Heart right ventricle (tissue), 16 donors: ENCODE measurements at regions not wholly inside any gene's neighbourhood (a gene's known extent, or its start where the extent isn't known, plus 50 kb on each side); places are given as distances from the start of the nearest gene placed in this dataset.

ENCODE experiments used
- ATAC-seq, 8 donors: fragments of 200-7000 bp; cut with Tn5 transposase; one replicate each; pipeline ENCODE4 v1.9.1; 2020; ENCODE audit warnings: mild to moderate bottlenecking in 8 of 8, moderate library complexity in 8 of 8, moderate number of reproducible peaks in 1 of 8
- DNase-seq, 2 donors: peaks; one replicate each; pipeline ENCODE4 v3.0.0-alpha.2; 2020
- H3K27ac ChIP-seq, 10 donors: fragments of 200-600 bp; sonication (generic) in 2 of 10; one replicate each; pipeline versions ENCODE4 v1.5.0 to v1.8.0; 2020 to 2022; ENCODE audit warnings: mild to moderate bottlenecking in 3 of 10
- H3K27me3 ChIP-seq, 7 donors: fragments of 200-600 bp; one replicate each; pipeline ENCODE4 v1.8.0; 2021 to 2022; ENCODE audit warnings: mild to moderate bottlenecking in 2 of 7
- H3K36me3 ChIP-seq, 9 donors: fragments of 200-600 bp; sonication (generic) in 1 of 9; one replicate each; pipeline versions ENCODE4 v1.5.0 to v1.8.0; 2020 to 2022; ENCODE audit warnings: mild to moderate bottlenecking in 2 of 9
- H3K4me1 ChIP-seq, 9 donors: fragments of 200-600 bp; sonication (generic) in 1 of 9; one replicate each; pipeline versions ENCODE4 v1.5.0 to v1.8.0; 2020 to 2022; ENCODE audit warnings: mild to moderate bottlenecking in 4 of 9
- H3K4me3 ChIP-seq, 10 donors: fragments of 200-600 bp; sonication (generic) in 2 of 10; one replicate each; pipeline versions ENCODE4 v1.5.0 to v1.8.0; 2020 to 2022; ENCODE audit warnings: mild to moderate bottlenecking in 7 of 10, moderate library complexity in 2 of 10
- H3K9me3 ChIP-seq, 11 donors: fragments of 200-600 bp in 10 of 11; sonication (generic) in 2 of 11; one replicate each; pipeline versions ENCODE4 v1.5.0 to v1.8.0; 2013 to 2022; ENCODE audit warnings: mild to moderate bottlenecking in 2 of 11, control low read depth in 1 of 11, moderate library complexity in 1 of 11
- CTCF ChIP-seq, 9 donors: fragments of 200-600 bp; sonication (generic) in 2 of 9; IDR thresholded peaks; one replicate each; pipeline versions ENCODE4 v1.5.0 to v1.8.0; 2021 to 2022; ENCODE audit warnings: antibody characterized with exemption in 9 of 9, mild to moderate bottlenecking in 5 of 9, moderate library complexity in 1 of 9
- WGBS, 2 donors: extraction: QIAGEN DNeasy Blood & Tissue Kit; methylation state at CpG; one replicate each; pipeline ENCODE4 v1.1.7; 2013; ENCODE audit warnings: inconsistent platforms in 1 of 2; 5-methylcytosine and 5-hydroxymethylcytosine counted together
- intact Hi-C, 10 donors: fragments of 100-400 bp; cut with DNase I; formaldehyde crosslinking; loops; one replicate each; pipeline versions ENCODE4 v1.11.1 to v1.14.2; 2022
- donor health status: Arrhythmogenic right ventricular cardiomyopathy.
- donor health status: ischemic (EF 13 %, LVEDD 7.1; RV severe dilation, severe dysfunction).
- donor health status: healthy with polysubstance abuse.
- donor health status: DM: no; HTN: yes; CAD: no.
- donor health status: DM: no; HTN: no; CAD: no.
- donor health status: ischemic (EF 25% LVEDD 6.9; RV normal size, moderate dysfunction).
- donor health status: ischemic (EF 25% LVEDD 5.7; RV mildly dilated, moderate dysfunction).
- donor health status: healthy.
- donor health status: DM: yes; HTN: yes; CAD: no.
- donor health status: Ischemic cardiomyopathy.
- donor health status: ischemic (EF 35%, LVEDD 5.7; RV mildly dilated, moderate dysfunction).
- donor health status: nonischemic (EF 11% LVEDD 7.7; RV severe dilation, severe dysfunction).
- donor health status: DM: yes; HTN: yes; CAD: no.
- donor health status: PGD.
- donor health status: ischemic (EF 29% LVEDD 5.4; RV normal size, mild dysfunction).
- donor health status: nonischemic (EF 23%, LVEDD 6.1; RV moderate dilation, normal function).

GRCh38 chr22:22086501-22087158 lies 104.0 kb upstream of the TOP3B start:
- peak in 5 of 8 donors; percentile 16 to 63 (median 50) for ATAC-seq

GRCh38 chr22:22085702-22086500 lies 103.3 kb upstream of the TOP3B start:
- peak in 1 of 8 donors; percentile 42 for ATAC-seq
- Histone ChIP-seq H3K27ac (no peak overlapping the region), H3K36me3 (no peaks in the 10 kb centered on the region), H3K4me3 (no peak overlapping the region), H3K9me3 (no peaks in the 10 kb centered on the region), H3K27me3 (peaks cover 0 to 49% (median 28%) of the 10 kb centered on the region in 7 donors), H3K4me1 (peaks cover 0 to 10% (median 0%) of the 10 kb centered on the region in 9 donors)
- intact Hi-C loops = no loop called here
- WGBS, 2 donors = 56 to 66% methylated on average over 5 of the region's 5 CpGs
- no peak for TF ChIP-seq CTCF (IDR thresholded peaks at IDR 0.05)
- no peak for DNase-seq

More at GRCh38 chr22:22086501-22087158, 104.0 kb upstream of the TOP3B start:
- Histone ChIP-seq H3K27me3 (peaks cover 0 to 49% (median 29%) of the 10 kb centered on the region in 7 donors), H3K27ac (no peak overlapping the region), H3K9me3 (no peaks in the 10 kb centered on the region), H3K4me3 (no peak overlapping the region), H3K4me1 (peaks cover 0 to 10% (median 0%) of the 10 kb centered on the region in 9 donors), H3K36me3 (no peaks in the 10 kb centered on the region)
- WGBS, 2 donors = 53 to 58% methylated on average over 2 of the region's 2 CpGs
- intact Hi-C loops = no loop called here
- DNase-seq = peak in 1 of 2 donors; percentile 6
- no peak for TF ChIP-seq CTCF (IDR thresholded peaks at IDR 0.05)

GRCh38 chr22:22084089-22084711 lies 101.6 kb upstream of the TOP3B start:
- H3K36me3 ChIP-seq = no peaks in the 10 kb centered on the region
- intact Hi-C loops = no loop called here
- 22 to 28% methylated on average over 4 of the region's 4 CpGs for WGBS, 2 donors
- no peak for ATAC-seq
- DNase-seq = no peak
- H3K27ac ChIP-seq = no peak overlapping the region
- H3K27me3 ChIP-seq = peaks cover 0 to 43% (median 21%) of the 10 kb centered on the region in 7 donors
- H3K4me3 ChIP-seq = no peak overlapping the region
- no peaks in the 10 kb centered on the region for H3K9me3 ChIP-seq
- H3K4me1 ChIP-seq = peaks cover 0 to 10% (median 0%) of the 10 kb centered on the region in 9 donors
- no peak for TF ChIP-seq CTCF (IDR thresholded peaks at IDR 0.05)

GRCh38 chr22:22082960-22083359 lies 100.4 kb upstream of the TOP3B start:
- no peak overlapping the region for H3K4me3 ChIP-seq
- peaks cover 0 to 10% (median 0%) of the 10 kb centered on the region in 9 donors for H3K4me1 ChIP-seq
- no peaks in the 10 kb centered on the region for H3K36me3 ChIP-seq
- H3K9me3 ChIP-seq = no peaks in the 10 kb centered on the region
- DNase-seq (no peak), ATAC-seq (no peak)
- intact Hi-C loops = no loop called here
- no peak for TF ChIP-seq CTCF (IDR thresholded peaks at IDR 0.05)
- H3K27me3 ChIP-seq = peaks cover 0 to 41% (median 21%) of the 10 kb centered on the region in 7 donors
- no peak overlapping the region for H3K27ac ChIP-seq
- 60 to 64% methylated on average over 5 of the region's 5 CpGs for WGBS, 2 donors
